ENCODE measurements at regions not wholly inside any gene's neighbourhood (a gene's known extent, or its start where the extent isn't known, plus 50 kb on each side); places are given as distances from the start of the nearest gene placed in this dataset.

DNA sequence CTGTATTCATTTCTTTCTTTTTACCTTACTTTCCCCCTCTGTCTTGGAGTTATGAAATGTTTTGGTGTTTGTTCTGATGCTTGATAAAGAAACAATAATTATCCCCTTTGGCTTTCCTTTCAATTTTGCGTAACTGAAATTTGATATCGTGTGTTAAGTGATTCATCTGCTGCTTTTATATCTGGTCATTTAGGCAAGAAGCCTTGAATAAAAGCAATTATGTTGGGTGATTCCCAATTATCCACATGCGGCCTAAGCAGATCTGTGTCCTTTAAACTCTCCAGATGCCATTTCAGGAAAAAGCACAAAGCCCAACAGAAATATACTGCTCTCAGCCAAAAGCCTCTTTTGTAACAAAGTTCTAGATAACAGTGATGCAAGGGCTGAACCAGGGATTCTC, 92.8 kb downstream of the TAF11L14 start:
- ChIA-PET CTCF (interaction anchor here (0.7 to 1.6 kb wide), 2 partner anchors 11 kb away, joined by 3 read pairs; no protein-coding TSS in a partner anchor), POLR2A (no interaction called here)
- TF ChIP-seq, protein P1, sequence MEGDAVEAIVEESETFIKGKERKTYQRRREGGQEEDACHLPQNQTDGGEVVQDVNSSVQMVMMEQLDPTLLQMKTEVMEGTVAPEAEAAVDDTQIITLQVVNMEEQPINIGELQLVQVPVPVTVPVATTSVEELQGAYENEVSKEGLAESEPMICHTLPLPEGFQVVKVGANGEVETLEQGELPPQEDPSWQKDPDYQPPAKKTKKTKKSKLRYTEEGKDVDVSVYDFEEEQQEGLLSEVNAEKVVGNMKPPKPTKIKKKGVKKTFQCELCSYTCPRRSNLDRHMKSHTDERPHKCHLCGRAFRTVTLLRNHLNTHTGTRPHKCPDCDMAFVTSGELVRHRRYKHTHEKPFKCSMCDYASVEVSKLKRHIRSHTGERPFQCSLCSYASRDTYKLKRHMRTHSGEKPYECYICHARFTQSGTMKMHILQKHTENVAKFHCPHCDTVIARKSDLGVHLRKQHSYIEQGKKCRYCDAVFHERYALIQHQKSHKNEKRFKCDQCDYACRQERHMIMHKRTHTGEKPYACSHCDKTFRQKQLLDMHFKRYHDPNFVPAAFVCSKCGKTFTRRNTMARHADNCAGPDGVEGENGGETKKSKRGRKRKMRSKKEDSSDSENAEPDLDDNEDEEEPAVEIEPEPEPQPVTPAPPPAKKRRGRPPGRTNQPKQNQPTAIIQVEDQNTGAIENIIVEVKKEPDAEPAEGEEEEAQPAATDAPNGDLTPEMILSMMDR (IDR thresholded peaks at IDR 0.05; ENCODE audit: control extremely low read depth, extremely low read depth, low read depth, missing control alignments), result no peak
- no peak for DNase-seq (ENCODE audit: extremely low spot score)

DNA sequence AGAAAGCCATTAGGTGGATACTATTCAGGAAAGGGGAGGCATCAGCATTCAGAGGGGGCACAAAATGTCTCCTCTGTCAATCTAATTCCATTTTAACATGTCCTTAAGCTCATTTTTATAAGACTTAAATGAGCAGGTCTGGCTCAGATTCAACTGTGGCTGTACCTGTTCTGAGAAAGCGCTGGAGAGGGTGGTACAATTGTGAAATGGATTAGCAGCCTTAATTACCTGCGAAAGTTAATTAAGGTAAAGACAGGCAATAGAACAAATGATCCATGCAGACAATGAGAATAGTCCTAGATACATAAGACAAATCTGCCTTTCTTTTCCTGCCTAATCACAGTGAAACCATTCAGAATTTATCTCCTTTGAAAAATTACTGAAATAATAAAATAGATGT, 96.2 kb downstream of the TAF11L14 start:
- no peak for DNase-seq (ENCODE audit: extremely low spot score)
- POLR2A ChIA-PET, result no interaction called here
- CTCF ChIA-PET, result interaction anchor here (1.3 kb wide), 1 partner anchor 12 kb away, joined by 3 read pairs; no protein-coding TSS in a partner anchor
- TF ChIP-seq, protein P1 (IDR thresholded peaks at IDR 0.05; ENCODE audit: control extremely low read depth, extremely low read depth, low read depth, missing control alignments), result no peak

DNA sequence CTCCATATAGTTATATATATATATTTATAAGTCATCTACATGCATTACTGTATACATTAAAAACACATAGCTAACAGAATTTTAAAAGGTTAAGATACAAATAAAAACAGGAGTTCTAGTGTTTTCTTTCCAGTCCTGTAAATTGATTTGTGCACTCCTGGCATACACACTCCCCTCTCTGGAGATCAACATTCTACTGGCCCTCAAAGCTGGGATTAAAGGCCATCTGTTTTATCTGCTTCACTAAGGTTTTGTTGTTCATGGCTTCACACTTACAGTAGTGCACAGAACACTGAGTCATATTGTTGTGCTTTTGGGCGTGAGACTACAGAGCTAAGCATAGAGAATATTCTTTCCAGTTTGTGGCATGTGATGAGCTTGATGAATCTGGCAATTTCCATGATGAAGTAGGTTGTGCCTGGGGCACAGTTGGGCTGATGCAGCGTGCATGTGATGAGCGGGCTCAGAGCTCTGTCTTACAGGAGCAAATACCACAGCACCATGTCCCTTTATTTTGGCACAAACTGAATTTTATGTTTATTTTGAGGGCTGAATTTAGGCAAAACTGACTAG, 98.2 kb downstream of the TAF11L14 start:
- ChIA-PET POLR2A (no interaction called here), CTCF (no interaction called here)
- TF ChIP-seq, protein P1 (IDR thresholded peaks at IDR 0.05; ENCODE audit: control extremely low read depth, extremely low read depth, low read depth, missing control alignments), result no peak
- no peak for DNase-seq (ENCODE audit: extremely low spot score)

DNA sequence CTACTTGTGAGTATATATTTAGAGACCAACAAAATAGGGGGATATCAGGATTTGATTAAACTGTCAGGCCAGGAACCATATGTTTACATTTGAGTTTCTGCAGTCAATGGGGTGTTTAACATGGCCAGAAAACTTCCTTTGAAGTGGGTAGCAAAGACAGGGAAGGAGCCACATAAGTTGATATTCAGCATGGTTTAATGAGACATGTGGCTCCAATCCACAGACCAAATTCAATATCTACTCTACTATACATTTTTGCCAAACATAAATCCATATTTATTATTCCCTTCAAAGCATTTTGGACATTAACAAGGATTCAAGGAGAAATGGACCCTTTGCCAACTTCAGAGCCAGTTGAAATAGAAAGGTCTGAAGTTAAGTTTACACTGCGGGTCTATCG, 99.8 kb downstream of the TAF11L14 start:
- ChIA-PET POLR2A (no interaction called here), CTCF (no interaction called here)
- TF ChIP-seq, protein P1 (IDR thresholded peaks at IDR 0.05; ENCODE audit: control extremely low read depth, extremely low read depth, low read depth, missing control alignments), result no peak
- no peak for DNase-seq (ENCODE audit: extremely low spot score)

DNA sequence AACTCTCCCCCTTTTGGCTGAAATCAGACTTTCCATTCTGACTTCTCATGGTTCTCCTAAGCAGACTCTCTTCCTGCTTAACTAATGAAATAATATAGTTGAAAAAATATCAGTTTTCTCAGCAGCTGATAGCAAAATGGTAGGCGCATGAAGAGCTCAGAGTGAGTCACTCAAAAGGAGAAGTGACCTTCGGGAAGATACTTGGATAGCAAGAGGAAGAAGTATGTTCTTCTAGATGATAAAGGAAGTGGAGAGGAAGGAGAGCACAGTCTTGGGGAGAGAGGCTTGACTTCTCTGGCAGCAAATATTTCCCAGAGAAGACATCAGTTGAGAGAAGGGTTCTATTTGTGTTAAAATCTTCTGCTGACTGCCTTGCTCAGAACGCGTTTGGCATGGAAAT, 101.5 kb downstream of the TAF11L14 start:
- ChIA-PET CTCF (interaction anchor here (0.8 kb wide), 1 partner anchor 13 kb away, joined by 4 read pairs; no protein-coding TSS in a partner anchor), POLR2A (no interaction called here)
- no peak for DNase-seq (ENCODE audit: extremely low spot score)
- TF ChIP-seq, protein P1 (IDR thresholded peaks at IDR 0.05; ENCODE audit: control extremely low read depth, extremely low read depth, low read depth, missing control alignments), result no peak

DNA sequence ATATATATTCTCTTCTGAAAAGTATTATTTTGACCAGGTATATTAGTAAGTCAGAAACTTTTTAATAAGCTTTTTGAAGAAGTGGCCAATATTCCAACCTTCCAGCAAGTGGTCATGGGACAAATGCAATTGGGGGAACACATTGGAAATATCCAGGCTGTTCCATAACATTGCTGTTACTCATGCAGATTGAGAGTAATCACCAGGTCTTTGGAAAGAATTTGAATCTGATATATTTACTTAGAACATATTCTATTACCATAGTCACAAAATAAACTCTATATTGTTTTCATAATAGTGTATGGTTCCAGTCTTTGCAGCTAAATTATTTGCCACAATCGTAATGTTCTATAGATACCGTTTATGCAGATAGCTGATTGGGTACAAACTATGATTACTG, 102.8 kb downstream of the TAF11L14 start:
- TF ChIP-seq, protein P1 (IDR thresholded peaks at IDR 0.05; ENCODE audit: control extremely low read depth, extremely low read depth, low read depth, missing control alignments), result no peak
- CTCF ChIA-PET, result no interaction called here
- no peak for DNase-seq (ENCODE audit: extremely low spot score)
- POLR2A ChIA-PET, result no interaction called here
